GM12874 (cell line): ENCODE measurements at regions not wholly inside any gene's neighbourhood (a gene's known extent, or its start where the extent isn't known, plus 50 kb on each side); places are given as distances from the start of the nearest gene placed in this dataset.

ENCODE experiments used
- CTCF ChIP-seq: IDR thresholded peaks from 2 replicates; pipeline ENCODE4 v1.5.1; 2011; ENCODE audit warnings: low read depth, mild to moderate bottlenecking, control low read depth, low read length, moderate library complexity; ENCODE audit not compliant: insufficient read depth

- TF ChIP-seq CTCF: no peak
Observed at GRCh38 chrX:76971393-76972376, 475.5 kb upstream of the FGF16 start.

- TF ChIP-seq CTCF: no peak
Observed at GRCh38 chrX:76977452-76977851, 469.7 kb upstream of the FGF16 start.

GRCh38 chrX:76987381-76987780 lies 459.8 kb upstream of the FGF16 start:
- TF ChIP-seq CTCF: no peak

GRCh38 chrX:76996641-76997040 lies 450.5 kb upstream of the FGF16 start:
- no peak for TF ChIP-seq CTCF

- TF ChIP-seq CTCF: no peak
Observed at GRCh38 chrX:77003530-77003929, 443.7 kb upstream of the FGF16 start.

GRCh38 chrX:77003956-77004355 lies 443.2 kb upstream of the FGF16 start:
- no peak for TF ChIP-seq CTCF

GRCh38 chrX:77009691-77010090 lies 437.5 kb upstream of the FGF16 start:
- no peak for TF ChIP-seq CTCF
